ENCODE measurements at regions not wholly inside any gene's neighbourhood (a gene's known extent, or its start where the extent isn't known, plus 50 kb on each side); places are given as distances from the start of the nearest gene placed in this dataset.
A peak's percentile ranks its signal among the peaks of the same experiment; 100 is the strongest.

DNA sequence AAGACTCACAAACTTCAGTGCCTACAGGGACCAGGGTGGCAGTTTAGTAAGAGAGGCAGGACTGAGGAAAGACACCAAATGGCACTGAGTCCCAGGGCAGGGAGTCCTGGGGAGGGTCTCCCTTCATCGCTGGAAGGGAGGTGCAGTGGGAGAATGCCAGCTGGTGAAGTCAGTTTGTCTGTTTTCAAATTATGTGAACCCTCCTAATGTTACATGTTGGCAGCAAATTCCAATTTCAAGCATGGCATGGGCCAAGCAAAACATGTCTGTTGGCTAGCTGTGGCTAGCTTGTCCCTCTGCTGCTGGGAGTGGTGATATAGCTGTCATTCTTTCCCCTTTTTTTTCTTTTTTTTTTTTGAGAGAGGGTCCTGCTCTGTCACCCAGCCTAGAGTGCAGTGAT is 55.9 kb upstream of the HAAO start:
- DNase-seq (ENCODE audit: low read depth in 2 of 2): peak; percentile 29 to 42

DNA sequence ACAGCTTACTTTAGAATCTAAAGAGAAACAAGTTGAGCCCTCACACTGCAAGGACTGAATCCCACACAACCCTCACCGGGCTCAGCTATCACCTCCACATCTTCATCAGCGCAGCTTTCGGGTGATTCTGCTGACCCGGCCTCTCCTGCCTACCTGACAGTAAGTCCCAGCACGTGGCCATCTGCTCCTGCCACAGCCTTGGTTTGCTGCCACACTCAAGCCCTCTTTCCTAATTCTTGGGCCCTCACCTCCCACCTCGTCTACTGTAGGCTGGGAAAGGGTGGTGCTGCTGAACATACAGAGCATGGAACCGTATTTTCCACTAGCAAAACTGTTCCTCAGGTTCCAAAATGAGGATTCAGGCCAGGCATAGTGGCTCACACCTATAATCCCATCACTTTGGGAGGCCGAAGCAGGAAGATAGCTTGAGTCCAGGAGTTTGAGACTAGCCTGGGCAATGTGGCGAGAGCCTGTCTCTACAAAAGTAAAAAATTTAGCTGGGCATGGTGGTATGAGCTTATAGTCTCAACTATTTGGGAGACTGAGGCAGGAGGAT is 55.3 kb upstream of the HAAO start:
- DNase-seq (ENCODE audit: low read depth in 2 of 2): no peak

DNA sequence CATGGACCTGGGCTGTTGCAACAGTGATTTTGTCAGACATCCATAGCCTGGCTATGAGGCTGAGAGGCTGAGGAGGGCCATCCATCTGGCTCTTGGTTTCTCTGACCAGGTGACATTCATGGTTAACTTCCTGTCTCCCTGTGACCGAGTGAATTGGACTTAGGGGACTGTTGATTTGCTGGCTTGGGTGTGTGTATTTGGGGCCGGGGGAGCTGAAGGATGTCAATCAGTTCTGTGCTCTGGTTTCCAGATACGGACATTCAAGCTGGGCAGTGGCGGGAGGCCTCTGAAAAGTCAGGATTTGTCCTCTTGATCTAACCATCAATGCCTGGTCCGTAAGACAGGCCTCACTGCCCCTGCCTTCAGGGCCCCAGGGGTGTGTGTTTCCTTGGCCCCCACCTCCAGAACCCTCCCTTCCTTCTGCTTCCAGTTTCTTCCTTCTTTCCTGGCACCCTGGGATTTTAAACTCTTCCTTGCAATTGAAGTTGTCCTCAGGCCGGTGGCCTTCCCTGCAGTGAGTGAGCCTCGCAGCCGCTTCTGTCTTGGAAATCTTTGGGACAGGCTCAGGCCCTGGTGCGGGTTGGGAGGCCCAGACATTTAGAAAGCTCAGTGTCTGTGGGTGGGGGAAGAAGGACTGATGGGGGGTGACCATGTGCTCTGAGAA is 54.7 kb upstream of the HAAO start:
- no peak for DNase-seq (ENCODE audit: low read depth in 2 of 2)

DNA sequence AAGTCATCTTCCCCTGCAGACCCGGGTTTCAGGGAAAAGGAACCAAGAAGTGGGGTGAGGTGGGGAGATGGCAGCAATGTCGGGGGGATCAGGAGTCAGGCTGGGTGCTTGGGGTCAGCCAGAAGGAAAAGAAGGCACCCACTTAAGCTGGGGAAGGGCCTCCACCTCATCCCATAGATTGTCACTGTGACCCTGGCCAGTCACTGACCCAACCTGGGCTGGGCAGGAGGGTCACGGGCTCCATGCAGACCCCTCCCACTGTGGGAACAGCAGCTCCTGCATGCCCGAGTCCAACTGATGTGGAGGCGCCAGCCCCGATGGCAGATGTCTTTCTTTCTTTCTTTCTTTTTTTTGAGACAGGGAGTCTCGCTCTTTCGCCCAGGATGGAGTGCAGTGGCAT is 53.6 kb upstream of the HAAO start:
- no peak for DNase-seq (ENCODE audit: low read depth in 2 of 2)

DNA sequence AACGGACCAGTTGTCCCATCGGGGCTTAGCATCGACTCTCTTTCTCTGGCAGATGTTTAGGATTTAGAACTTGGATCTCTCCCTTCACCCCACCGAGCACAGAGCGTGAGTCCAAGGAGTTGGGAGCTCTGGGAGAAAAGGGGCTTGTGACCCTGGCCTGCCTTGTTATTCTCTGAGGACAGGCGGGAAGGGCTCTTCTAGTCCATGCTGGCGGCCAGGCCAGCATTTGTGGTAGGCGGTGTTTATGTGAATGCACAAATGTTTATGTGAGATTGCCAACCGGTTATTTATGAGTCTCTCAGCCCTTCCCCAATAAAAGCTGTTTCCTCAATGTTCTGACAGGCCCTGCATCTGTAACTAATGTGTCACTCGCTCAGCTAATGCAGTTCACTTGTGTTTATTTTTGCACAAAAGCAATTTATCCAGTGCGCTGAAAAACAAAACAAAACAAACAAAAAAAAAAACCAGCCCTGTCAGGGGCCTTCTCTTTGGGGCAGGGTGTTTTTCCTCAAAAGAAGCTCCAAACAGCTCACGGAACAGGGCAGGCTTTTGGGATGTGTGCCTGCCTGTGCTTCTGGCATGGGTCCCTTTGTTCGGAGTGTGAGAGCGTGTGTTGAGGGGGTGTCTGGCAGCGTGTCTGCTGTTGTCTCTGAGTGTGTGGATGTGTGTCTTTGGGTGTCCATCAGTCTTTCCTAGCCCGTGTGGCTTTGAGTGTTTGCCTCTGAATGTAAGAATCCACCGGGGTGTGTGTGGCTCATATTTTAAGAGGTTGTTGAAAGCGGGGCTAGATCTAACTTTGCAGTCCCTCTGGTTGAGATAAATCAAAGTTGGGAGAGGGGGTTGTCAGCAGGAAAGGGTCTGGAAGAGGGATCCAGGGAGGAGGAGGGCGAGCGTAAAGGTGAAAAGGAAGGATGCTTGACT is 52.8 kb upstream of the HAAO start:
- DNase-seq (ENCODE audit: low read depth in 2 of 2): no peak

DNA sequence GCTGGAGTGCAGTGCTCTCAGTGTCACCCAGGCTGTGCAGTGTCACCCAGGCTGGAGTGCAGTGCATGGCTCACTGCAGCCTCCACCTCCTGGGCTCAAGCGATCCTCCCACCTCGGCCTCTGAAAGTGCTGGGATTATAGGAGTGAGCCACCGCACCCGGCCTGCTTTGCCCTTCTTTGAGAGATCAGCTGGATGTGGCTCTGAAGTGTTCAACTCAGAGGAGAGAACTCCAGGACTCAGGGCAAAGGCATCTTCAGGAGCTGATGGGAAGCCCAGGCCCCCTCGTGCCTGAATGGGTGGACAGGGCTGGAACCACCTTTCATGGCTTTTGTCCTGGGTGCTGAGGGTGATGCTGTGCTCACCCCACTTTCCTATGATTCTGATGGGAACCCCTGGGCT is 52.0 kb upstream of the HAAO start:
- no peak for DNase-seq (ENCODE audit: low read depth in 2 of 2)

DNA sequence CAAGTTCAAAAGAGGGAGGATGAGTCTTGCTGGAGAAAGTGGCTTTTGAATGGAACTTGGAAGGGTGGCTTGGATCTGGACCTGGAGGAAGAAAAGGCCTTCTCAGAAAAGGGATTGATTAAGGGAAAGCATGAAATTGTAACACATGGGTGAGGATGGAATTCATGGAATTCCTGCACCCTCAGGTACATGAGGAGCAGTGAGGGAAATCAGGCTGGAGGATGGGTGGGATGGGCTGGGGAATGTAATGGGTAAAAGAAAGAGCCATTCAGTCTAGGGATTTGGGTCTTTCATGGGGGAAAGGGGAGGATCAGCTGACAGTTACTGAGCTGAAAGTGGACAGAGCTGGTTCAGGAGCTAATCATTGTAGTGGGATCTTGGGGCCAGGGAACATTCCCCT is 51.2 kb upstream of the HAAO start:
- no peak for DNase-seq (ENCODE audit: low read depth in 2 of 2)

DNA sequence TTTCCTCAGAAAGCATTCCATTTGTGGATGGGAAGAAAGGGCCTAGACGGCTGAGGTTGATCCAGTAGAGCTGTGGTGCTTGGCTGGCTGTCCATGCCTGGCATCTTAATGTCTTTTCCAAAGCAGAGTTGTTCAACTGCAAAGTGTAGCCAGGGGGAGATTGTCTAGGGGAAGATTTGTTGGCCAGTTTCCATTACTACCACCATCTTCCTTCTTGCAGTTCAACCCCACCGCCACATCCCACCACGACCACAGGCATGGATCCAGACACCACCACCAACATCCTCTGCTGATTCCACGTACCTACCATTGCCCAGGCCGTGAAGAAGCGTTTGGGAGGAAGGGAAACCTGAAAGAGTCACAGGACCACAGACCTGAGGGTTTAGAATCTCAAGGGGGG is 50.7 kb upstream of the HAAO start:
- DNase-seq (ENCODE audit: low read depth in 2 of 2): no peak

DNA sequence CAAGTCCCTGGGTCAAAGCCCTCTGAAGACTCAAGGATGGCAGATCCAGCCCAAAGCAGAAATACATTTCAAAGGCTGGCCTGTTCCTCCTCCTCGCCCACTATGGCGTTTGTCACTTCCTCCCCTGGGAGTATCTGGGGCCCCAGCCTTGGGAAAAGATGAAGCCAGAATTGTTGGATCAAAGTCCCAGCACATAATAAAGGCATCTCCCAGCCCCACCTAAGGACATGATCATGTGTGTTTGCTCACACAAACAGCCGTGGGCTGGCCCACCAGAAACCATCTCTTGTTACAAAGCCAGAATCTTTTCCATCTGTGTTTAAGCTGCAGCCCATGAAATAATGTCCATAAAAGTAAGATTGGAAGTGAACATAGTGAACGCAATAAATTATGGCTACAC is 50.1 kb upstream of the HAAO start:
- DNase-seq (ENCODE audit: low read depth in 2 of 2): no peak

Measured in dermis microvascular lymphatic vessel endothelial cell (primary cell).